SK-N-SH (cell line): ENCODE measurements at regions not wholly inside any gene's neighbourhood (a gene's known extent, or its start where the extent isn't known, plus 50 kb on each side); places are given as distances from the start of the nearest gene placed in this dataset.

Source experiments
- CHD2 ChIP-seq: fragments of 150-350 bp; IDR thresholded peaks from 2 replicates; pipeline ENCODE4 v1.6.1; 2018; ENCODE audit warnings: low read length; ENCODE audit not compliant: partially characterized antibody
- CTCF ChIP-seq: fragments of 200-600 bp; sonication (generic); IDR thresholded peaks from 2 replicates; pipeline ENCODE4 v1.6.1; 2017; ENCODE audit warnings: antibody characterized with exemption, mild to moderate bottlenecking, moderate library complexity
- FOSL2 ChIP-seq: IDR thresholded peaks from 2 replicates; pipeline ENCODE4 v1.4.0; 2012; ENCODE audit warnings: low read depth, mild to moderate bottlenecking, moderate library complexity, borderline replicate concordance
- GABPA ChIP-seq: IDR thresholded peaks from 2 replicates; pipeline ENCODE4 v1.4.0; 2012; ENCODE audit warnings: low read depth, mild to moderate bottlenecking
- MAX ChIP-seq: IDR thresholded peaks from 2 replicates; pipeline ENCODE4 v1.4.0; 2012; ENCODE audit warnings: low read depth
- POLR2AphosphoS5 ChIP-seq: IDR thresholded peaks from 2 replicates; pipeline ENCODE4 v1.6.1; 2012; ENCODE audit warnings: low read depth, low read length
- RCOR1 ChIP-seq: fragments of 150-350 bp; IDR thresholded peaks from 2 replicates; pipeline ENCODE4 v1.6.1; 2017; ENCODE audit warnings: antibody characterized with exemption, low read length
- SIN3A ChIP-seq: IDR thresholded peaks from 2 replicates; pipeline ENCODE4 v1.6.1; 2012; ENCODE audit warnings: low read depth, mild to moderate bottlenecking, low read length, moderate library complexity, borderline replicate concordance
- SMC3 ChIP-seq: IDR thresholded peaks from 2 replicates; pipeline ENCODE4 v1.6.1; 2012; ENCODE audit warnings: low read depth, low read length, improper control_type of control experiment
- TAF1 ChIP-seq: IDR thresholded peaks from 2 replicates; pipeline ENCODE4 v1.6.1; 2012; ENCODE audit warnings: low read depth, mild to moderate bottlenecking, low read length, moderate library complexity, borderline replicate concordance
- YY1 ChIP-seq: IDR thresholded peaks from 2 replicates; pipeline ENCODE4 v1.4.0; 2012; ENCODE audit warnings: low read depth, mild to moderate bottlenecking
- ZBTB33 ChIP-seq: IDR thresholded peaks from 2 replicates; pipeline ENCODE4 v1.4.0; 2012; ENCODE audit warnings: low read depth, borderline replicate concordance
- TF ChIP-seq, protein P1 (sequence below): IDR thresholded peaks from 2 replicates; pipeline ENCODE4 v1.4.0; 2012; ENCODE audit warnings: low read depth, borderline replicate concordance

DNA sequence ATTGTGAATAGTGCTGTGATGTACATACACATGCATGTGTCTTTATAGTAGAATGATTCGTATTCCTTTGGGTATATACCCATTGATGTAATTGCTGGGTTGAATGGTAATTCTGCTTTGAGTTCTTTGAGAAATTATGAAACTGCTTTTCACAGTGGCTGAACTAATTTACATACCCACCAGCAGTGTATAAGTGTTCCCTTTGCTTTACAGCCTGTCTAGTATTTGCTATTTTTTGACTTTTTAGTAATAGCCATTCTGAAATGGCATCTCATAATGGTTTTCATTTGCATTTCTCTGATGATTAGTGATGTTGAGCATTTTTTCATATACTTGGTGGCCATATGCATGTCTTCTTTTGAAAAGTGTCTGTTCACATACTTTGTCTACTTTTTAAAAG lies 54.5 kb upstream of the FAM78B start:
- TF ChIP-seq CTCF (no peak), SIN3A (no peak), FOSL2 (no peak), CHD2 (no peak), YY1 (no peak), SMC3 (no peak), GABPA (no peak), RCOR1 (no peak), TAF1 (no peak), POLR2AphosphoS5 (no peak), ZBTB33 (no peak), MAX (no peak)
- TF ChIP-seq, protein P1, sequence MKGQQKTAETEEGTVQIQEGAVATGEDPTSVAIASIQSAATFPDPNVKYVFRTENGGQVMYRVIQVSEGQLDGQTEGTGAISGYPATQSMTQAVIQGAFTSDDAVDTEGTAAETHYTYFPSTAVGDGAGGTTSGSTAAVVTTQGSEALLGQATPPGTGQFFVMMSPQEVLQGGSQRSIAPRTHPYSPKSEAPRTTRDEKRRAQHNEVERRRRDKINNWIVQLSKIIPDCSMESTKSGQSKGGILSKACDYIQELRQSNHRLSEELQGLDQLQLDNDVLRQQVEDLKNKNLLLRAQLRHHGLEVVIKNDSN = no peak
